ENCODE measurements at regions not wholly inside any gene's neighbourhood (a gene's known extent, or its start where the extent isn't known, plus 50 kb on each side); places are given as distances from the start of the nearest gene placed in this dataset.

GRCh38 chr12:67539946-67540345 lies 108.6 kb upstream of the DYRK2 start:
- H3K4me1 ChIP-seq: peaks cover 0 to 5% (median 3%) of the 10 kb centered on the region in 4 donors
- intact Hi-C loops (cut with DNase I; ENCODE audit: low total_unique reads): no loop called here
- DNase-seq: no peak
- no peaks in the 10 kb centered on the region for H3K9me3 ChIP-seq
- 87 to 97% (median 95%) methylated on average over 3 of the region's 3 CpGs for WGBS, 5 donors
- H3K27me3 ChIP-seq: no peaks in the 10 kb centered on the region
- H3K36me3 ChIP-seq: no peaks in the 10 kb centered on the region
- H3K27ac ChIP-seq: no peak overlapping the region
- no peak overlapping the region for H3K4me3 ChIP-seq
- no peak for TF ChIP-seq POLR2AphosphoS5 (IDR thresholded peaks at IDR 0.05)
- TF ChIP-seq EP300 (IDR thresholded peaks at IDR 0.05): no peak

DNA sequence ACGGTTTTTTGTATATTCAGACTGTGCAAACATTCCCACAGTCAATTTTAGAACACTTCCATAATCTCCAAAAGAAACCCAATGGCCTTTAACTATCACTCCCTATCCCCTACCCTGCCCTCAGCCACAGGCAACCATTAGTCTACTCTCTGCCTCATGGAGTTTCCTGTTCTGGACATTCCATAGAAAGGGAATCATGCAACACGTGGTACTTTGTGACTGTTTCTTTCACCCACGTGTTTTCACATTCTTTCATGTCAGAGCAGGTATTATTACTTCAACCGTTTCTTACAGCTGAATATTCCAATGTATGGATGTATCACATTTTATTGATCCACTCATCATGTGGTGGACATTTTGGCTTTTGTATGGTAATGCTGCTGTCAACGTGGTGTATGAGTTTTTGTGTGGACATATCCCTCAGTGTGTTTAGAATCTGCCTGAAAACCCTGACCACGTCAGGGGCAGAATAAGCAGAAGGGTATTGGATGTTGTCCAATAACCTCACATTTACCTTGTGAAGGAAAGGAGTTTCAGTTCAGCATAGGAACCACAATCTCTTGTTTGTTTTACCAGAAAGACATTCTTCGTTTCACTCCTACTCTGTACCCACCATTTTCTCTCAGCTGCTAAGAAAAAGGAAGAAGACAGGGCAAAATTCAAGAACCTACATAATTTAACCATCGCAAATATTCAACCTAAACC lies 107.5 kb upstream of the DYRK2 start:
- WGBS, 5 donors: 36 to 64% (median 49%) methylated on average over 8 of the region's 8 CpGs
- no peak overlapping the region for H3K27ac ChIP-seq
- intact Hi-C loops (cut with DNase I; ENCODE audit: low total_unique reads): no loop called here
- H3K27me3 ChIP-seq: no peaks in the 10 kb centered on the region
- H3K4me1 ChIP-seq: peaks cover 0 to 5% (median 2%) of the 10 kb centered on the region in 4 donors
- DNase-seq: no peak
- no peak overlapping the region for H3K4me3 ChIP-seq
- no peaks in the 10 kb centered on the region for H3K36me3 ChIP-seq
- no peaks in the 10 kb centered on the region for H3K9me3 ChIP-seq
- TF ChIP-seq POLR2AphosphoS5 (IDR thresholded peaks at IDR 0.05) (no peak), POLR2A (IDR thresholded peaks at IDR 0.05) (no peak), CTCF (IDR thresholded peaks at IDR 0.05) (no peak)

- H3K4me1 ChIP-seq: peaks cover 0 to 5% (median 2%) of the 10 kb centered on the region in 4 donors
- H3K9me3 ChIP-seq: no peaks in the 10 kb centered on the region
- TF ChIP-seq POLR2A (IDR thresholded peaks at IDR 0.05): no peak
- TF ChIP-seq CTCF (IDR thresholded peaks at IDR 0.05): no peak
- TF ChIP-seq POLR2AphosphoS5 (IDR thresholded peaks at IDR 0.05): no peak
- TF ChIP-seq EP300 (IDR thresholded peaks at IDR 0.05): no peak
- H3K27ac ChIP-seq: no peak overlapping the region
- peak; percentile 47 to 69 for DNase-seq
- H3K36me3 ChIP-seq: no peaks in the 10 kb centered on the region
- no peaks in the 10 kb centered on the region for H3K27me3 ChIP-seq
- intact Hi-C loops (cut with DNase I; ENCODE audit: low total_unique reads): no loop called here
- WGBS, 5 donors: 30 to 57% (median 37%) methylated on average over 3 of the region's 3 CpGs
- H3K4me3 ChIP-seq: no peak overlapping the region
Measured at GRCh38 chr12:67541625-67541991, 106.9 kb upstream of the DYRK2 start.

DNA sequence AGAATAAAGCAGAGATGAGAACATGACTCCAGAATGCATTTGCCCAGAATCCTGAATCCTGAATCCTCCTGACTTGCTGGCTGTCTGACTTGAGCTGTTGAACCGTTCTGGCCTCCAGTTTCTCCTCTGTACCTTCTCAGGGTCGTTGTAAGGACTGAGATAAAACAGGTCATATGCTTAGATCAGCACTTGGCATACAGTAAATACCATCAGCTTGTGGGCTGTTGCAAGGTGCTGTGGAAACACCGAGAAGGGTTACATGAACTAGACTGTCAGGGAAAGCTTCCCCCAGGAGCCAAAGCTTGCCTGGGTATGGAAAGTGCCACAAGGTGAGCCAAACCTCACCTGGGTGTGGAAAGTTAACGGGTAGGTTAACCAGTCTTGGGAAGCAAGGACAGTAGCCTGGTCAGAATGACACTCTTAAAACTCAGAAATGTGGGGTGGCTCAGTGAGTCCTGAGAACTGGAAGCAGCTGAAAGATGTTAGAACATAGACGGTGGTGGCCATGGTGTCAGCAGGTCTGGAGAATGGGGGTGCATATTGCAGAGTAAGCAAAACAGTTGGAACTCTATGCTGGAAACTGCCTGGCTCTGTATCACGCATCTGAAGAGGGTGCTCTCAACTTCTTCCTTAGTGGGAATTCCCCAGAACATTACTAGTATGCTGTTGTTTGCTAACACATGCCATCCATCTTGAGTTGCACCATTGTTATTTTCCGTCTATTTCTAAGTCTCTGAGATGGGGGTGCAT lies 105.3 kb upstream of the DYRK2 start:
- Histone ChIP-seq H3K27me3 (no peaks in the 10 kb centered on the region), H3K4me3 (no peak overlapping the region), H3K4me1 (peaks cover 0 to 5% (median 2%) of the 10 kb centered on the region in 4 donors), H3K9me3 (no peaks in the 10 kb centered on the region), H3K36me3 (no peaks in the 10 kb centered on the region), H3K27ac (no peak overlapping the region)
- intact Hi-C loops (cut with DNase I; ENCODE audit: low total_unique reads): no loop called here
- WGBS, 5 donors: 69 to 79% (median 74%) methylated on average over 7 of the region's 7 CpGs
- TF ChIP-seq CTCF (IDR thresholded peaks at IDR 0.05) (no peak), EP300 (IDR thresholded peaks at IDR 0.05) (no peak), POLR2A (IDR thresholded peaks at IDR 0.05) (no peak), POLR2AphosphoS5 (IDR thresholded peaks at IDR 0.05) (no peak)
- DNase-seq: no peak

DNA sequence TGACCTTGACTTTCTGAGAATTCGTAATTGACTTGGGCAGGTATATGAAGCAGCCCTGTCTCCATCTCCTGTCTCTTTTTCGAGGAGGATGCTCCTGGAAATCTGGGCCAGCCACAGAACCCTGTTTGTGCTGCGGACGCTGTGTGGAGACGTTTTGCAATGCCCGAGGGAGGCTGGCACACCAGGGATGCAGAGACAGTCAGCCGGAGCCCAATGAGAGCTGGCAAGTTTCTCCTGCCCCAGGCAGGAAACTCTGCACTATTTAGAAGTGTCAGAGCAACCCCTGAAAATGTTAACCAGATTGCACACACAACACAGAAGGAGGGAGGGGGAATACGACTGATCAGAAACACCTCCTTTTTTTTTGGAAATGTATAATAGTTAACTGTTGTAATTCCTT lies 103.2 kb upstream of the DYRK2 start:
- 65 to 79% (median 72%) methylated on average over 8 of the region's 8 CpGs for WGBS, 5 donors
- Histone ChIP-seq H3K4me3 (no peak overlapping the region), H3K36me3 (no peaks in the 10 kb centered on the region), H3K4me1 (peaks cover 0 to 5% (median 2%) of the 10 kb centered on the region in 4 donors), H3K27ac (no peak overlapping the region), H3K27me3 (no peaks in the 10 kb centered on the region), H3K9me3 (no peaks in the 10 kb centered on the region)
- DNase-seq: no peak
- no peak for TF ChIP-seq POLR2AphosphoS5 (IDR thresholded peaks at IDR 0.05)
- intact Hi-C loops (cut with DNase I; ENCODE audit: low total_unique reads): no loop called here

Measured in stomach (tissue), 8 donors.